ENCODE measurements at regions not wholly inside any gene's neighbourhood (a gene's known extent, or its start where the extent isn't known, plus 50 kb on each side); places are given as distances from the start of the nearest gene placed in this dataset.

GRCh38 chr2:18977409-18977808 lies 381.0 kb downstream of the OSR1 start:
- no peak for DNase-seq (ENCODE audit: low read depth, low spot score)
- no peak overlapping the region for H2AFZ ChIP-seq (ENCODE audit: low read depth, low read length)

More at GRCh38 chr2:18977409-18977808, 381.0 kb downstream of the OSR1 start:
- no peaks in the 10 kb centered on the region for H3K36me3 ChIP-seq (ENCODE audit: control insufficient read depth in 2 of 2, extremely low read depth in 1 of 2, insufficient read depth in 2 of 2, low read length in 2 of 2)
- no peaks in the 10 kb centered on the region for H3K9me3 ChIP-seq (replicated peaks; ENCODE audit: control insufficient read depth, insufficient read depth, low read length)
- no peaks in the 10 kb centered on the region for H4K20me1 ChIP-seq (replicated peaks; ENCODE audit: control insufficient read depth, extremely low read depth, insufficient read depth, low read length)
- TF ChIP-seq GATA2 (IDR thresholded peaks at IDR 0.05; ENCODE audit: insufficient read depth, insufficient read length, low read depth, low read length): no peak
- no peak for TF ChIP-seq JUN (IDR thresholded peaks at IDR 0.05; ENCODE audit: borderline replicate concordance, insufficient read depth, insufficient read length, low read depth)
- no peak for TF ChIP-seq POLR2A (IDR thresholded peaks at IDR 0.05; ENCODE audit: low read depth, low read length)
- TF ChIP-seq, protein P1, sequence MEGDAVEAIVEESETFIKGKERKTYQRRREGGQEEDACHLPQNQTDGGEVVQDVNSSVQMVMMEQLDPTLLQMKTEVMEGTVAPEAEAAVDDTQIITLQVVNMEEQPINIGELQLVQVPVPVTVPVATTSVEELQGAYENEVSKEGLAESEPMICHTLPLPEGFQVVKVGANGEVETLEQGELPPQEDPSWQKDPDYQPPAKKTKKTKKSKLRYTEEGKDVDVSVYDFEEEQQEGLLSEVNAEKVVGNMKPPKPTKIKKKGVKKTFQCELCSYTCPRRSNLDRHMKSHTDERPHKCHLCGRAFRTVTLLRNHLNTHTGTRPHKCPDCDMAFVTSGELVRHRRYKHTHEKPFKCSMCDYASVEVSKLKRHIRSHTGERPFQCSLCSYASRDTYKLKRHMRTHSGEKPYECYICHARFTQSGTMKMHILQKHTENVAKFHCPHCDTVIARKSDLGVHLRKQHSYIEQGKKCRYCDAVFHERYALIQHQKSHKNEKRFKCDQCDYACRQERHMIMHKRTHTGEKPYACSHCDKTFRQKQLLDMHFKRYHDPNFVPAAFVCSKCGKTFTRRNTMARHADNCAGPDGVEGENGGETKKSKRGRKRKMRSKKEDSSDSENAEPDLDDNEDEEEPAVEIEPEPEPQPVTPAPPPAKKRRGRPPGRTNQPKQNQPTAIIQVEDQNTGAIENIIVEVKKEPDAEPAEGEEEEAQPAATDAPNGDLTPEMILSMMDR (IDR thresholded peaks at IDR 0.05; ENCODE audit: extremely low read depth in 1 of 2, insufficient read depth in 1 of 2, low read depth in 1 of 2, low read length in 2 of 2): no peak
- no peak for TF ChIP-seq MAX (IDR thresholded peaks at IDR 0.05; ENCODE audit: insufficient read depth, insufficient read length)
- no peak for TF ChIP-seq EZH2 (IDR thresholded peaks at IDR 0.05; ENCODE audit: borderline replicate concordance, low read depth, low read length, severe bottlenecking)
- no peak for TF ChIP-seq MYC (IDR thresholded peaks at IDR 0.05; ENCODE audit: low read depth, low read length)
- TF ChIP-seq POLR2AphosphoS5 (IDR thresholded peaks at IDR 0.05; ENCODE audit: insufficient read depth, low read depth, low read length): no peak
- TF ChIP-seq FOS (IDR thresholded peaks at IDR 0.05; ENCODE audit: borderline replicate concordance, insufficient read depth, low read length): no peak
- no peak overlapping the region for H3K9ac ChIP-seq (replicated peaks; ENCODE audit: extremely low read depth, insufficient read depth, low read length)
- H3K79me2 ChIP-seq (ENCODE audit: control insufficient read depth, insufficient read depth, low read length): no peaks in the 10 kb centered on the region
- POLR2A ChIA-PET: no interaction called here
- CTCF ChIA-PET: no interaction called here
- BruUV-seq (replicated peaks): no TSS peak
- H3K9me1 ChIP-seq (replicated peaks; ENCODE audit: control insufficient read depth, extremely low read depth, insufficient read depth, low read length): no peaks in the 10 kb centered on the region
- no peak overlapping the region for H3K27ac ChIP-seq (ENCODE audit: insufficient read depth, low read depth, low read length)
- dilution Hi-C loops (cut with MboI; ENCODE audit: extremely low pct_ligation_motif_present, low sequenced_read_pairs) (no loop called here), intact Hi-C loops (cut with micrococcal nuclease) (no loop called here)
- H3K27me3 ChIP-seq (ENCODE audit: control insufficient read depth in 2 of 2, insufficient read depth in 2 of 2, low read length in 2 of 2): no peaks in the 10 kb centered on the region
- H3K4me2 ChIP-seq (ENCODE audit: insufficient read depth, low read length): no peak overlapping the region
- H3K4me1 ChIP-seq (ENCODE audit: control insufficient read depth, extremely low read depth, insufficient read depth, low read length): no peaks in the 10 kb centered on the region
- no peak for FAIRE-seq
- no peak overlapping the region for H3K4me3 ChIP-seq (replicated peaks in 1 of 3; ENCODE audit: insufficient read depth in 1 of 3, low read depth in 1 of 3, low read length in 3 of 3)

Measured in endothelial cell of umbilical vein (primary cell).